ENCODE measurements at regions not wholly inside any gene's neighbourhood (a gene's known extent, or its start where the extent isn't known, plus 50 kb on each side); places are given as distances from the start of the nearest gene placed in this dataset.

DNA sequence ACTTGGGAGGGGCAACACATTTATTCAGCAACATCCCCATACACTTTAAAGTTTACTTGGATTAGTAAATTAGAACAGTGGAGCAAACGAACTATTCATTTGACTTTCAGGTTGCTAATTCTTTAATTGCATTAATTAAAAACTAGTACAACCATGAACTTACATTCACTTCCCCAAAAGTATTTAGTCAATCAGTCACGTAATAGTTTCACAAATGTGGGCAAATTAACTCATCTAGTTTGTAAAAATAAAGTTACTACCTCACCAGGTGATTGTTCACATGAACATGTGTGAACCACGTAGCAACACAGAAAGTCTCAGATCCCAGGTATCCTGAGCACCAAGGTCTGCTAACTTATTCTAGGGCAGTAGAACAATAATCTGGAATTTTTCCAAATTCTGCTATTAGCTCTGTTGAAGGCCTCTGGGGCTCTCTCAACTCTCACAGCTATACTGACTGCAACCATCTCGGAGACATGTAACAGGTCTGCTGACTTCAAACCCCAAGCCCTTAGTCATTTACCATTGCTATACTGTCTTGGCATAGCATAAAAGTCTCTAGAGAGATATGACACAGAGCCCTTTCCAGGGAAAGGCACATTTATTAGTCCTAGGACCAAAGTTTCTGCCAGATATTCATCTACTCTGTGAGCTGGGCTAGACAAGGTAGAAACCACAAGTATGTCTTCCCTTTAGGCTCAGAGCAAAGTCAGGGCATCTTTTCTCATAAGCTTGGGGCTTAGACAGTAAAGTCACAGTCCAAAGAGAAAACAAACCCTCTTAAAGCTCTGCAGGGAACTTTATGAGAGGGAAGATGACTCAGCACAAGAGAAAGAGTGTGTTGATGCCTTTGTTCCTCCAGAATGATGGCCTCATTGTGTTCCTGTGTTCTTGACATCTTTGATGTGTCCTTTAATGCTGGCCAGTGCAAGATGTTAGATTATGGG, 50.9 kb upstream of the CCDC28A start:
- no peaks in the 10 kb centered on the region for H3K9me3 ChIP-seq (ENCODE audit: severe bottlenecking)
- H3K4me3 ChIP-seq (ENCODE audit: low read depth, low read length) = no peak overlapping the region
- H3K36me3 ChIP-seq = no peaks in the 10 kb centered on the region
- TF ChIP-seq, protein P1, sequence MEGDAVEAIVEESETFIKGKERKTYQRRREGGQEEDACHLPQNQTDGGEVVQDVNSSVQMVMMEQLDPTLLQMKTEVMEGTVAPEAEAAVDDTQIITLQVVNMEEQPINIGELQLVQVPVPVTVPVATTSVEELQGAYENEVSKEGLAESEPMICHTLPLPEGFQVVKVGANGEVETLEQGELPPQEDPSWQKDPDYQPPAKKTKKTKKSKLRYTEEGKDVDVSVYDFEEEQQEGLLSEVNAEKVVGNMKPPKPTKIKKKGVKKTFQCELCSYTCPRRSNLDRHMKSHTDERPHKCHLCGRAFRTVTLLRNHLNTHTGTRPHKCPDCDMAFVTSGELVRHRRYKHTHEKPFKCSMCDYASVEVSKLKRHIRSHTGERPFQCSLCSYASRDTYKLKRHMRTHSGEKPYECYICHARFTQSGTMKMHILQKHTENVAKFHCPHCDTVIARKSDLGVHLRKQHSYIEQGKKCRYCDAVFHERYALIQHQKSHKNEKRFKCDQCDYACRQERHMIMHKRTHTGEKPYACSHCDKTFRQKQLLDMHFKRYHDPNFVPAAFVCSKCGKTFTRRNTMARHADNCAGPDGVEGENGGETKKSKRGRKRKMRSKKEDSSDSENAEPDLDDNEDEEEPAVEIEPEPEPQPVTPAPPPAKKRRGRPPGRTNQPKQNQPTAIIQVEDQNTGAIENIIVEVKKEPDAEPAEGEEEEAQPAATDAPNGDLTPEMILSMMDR (IDR thresholded peaks at IDR 0.05; ENCODE audit: low read depth, low read length) = no peak
- no peak for DNase-seq
- no peak overlapping the region for H3K27ac ChIP-seq
- no peaks in the 10 kb centered on the region for H3K27me3 ChIP-seq (ENCODE audit: insufficient read depth, low read depth, severe bottlenecking)

Measured in WERI-Rb-1 (cell line).